Neuronal stem cell (in vitro differentiated cells): ENCODE measurements at regions not wholly inside any gene's neighbourhood (a gene's known extent, or its start where the extent isn't known, plus 50 kb on each side); places are given as distances from the start of the nearest gene placed in this dataset.
A peak's percentile ranks its signal among the peaks of the same experiment; 100 is the strongest.

Experiments used
- DNase-seq: peaks from one replicate; pipeline ENCODE4 v3.0.0-alpha.2; 2013; ENCODE audit warnings: low spot score
- H2AFZ ChIP-seq: one replicate; pipeline ENCODE4 v1.6.1; 2013; ENCODE audit warnings: mild to moderate bottlenecking, low read length, inconsistent platforms
- H2AK5ac ChIP-seq: 2 replicates; pipeline ENCODE4 v1.6.1; 2013; ENCODE audit warnings: low read depth, mild to moderate bottlenecking, inconsistent platforms, low read length, moderate library complexity, mixed read lengths
- H2BK120ac ChIP-seq: 2 replicates; pipeline ENCODE4 v1.6.1; 2013; ENCODE audit warnings: low read depth, mild to moderate bottlenecking, inconsistent platforms, low read length, moderate library complexity, mixed read lengths
- H2BK12ac ChIP-seq: one replicate; pipeline ENCODE4 v1.6.1; 2013; ENCODE audit warnings: low read length, inconsistent platforms
- H2BK15ac ChIP-seq: 2 replicates; pipeline ENCODE4 v1.6.1; 2013; ENCODE audit warnings: mild to moderate bottlenecking, low read length, inconsistent platforms, mixed read lengths
- H2BK5ac ChIP-seq: one replicate; pipeline ENCODE4 v1.6.1; 2013; ENCODE audit warnings: inconsistent platforms, mild to moderate bottlenecking, low read length, moderate library complexity
- H3K14ac ChIP-seq: one replicate; pipeline ENCODE4 v1.6.1; 2013; ENCODE audit warnings: low read length, inconsistent platforms
- H3K18ac ChIP-seq: 2 replicates; pipeline ENCODE4 v1.6.1; 2013; ENCODE audit warnings: low read length, inconsistent platforms
- H3K23ac ChIP-seq: 2 replicates; pipeline ENCODE4 v1.6.1; 2013; ENCODE audit warnings: low read depth, mild to moderate bottlenecking, mixed read lengths, low read length, inconsistent platforms; ENCODE audit not compliant: poor library complexity
- H3K27ac ChIP-seq: replicated peaks from 3 replicates; pipeline ENCODE4 v1.5.1; 2013; ENCODE audit warnings: low read length, inconsistent platforms
- H3K27me3 ChIP-seq, 3 experiments: 2 replicates each; pipeline ENCODE4 v1.6.1; 2013; ENCODE audit warnings: low read length in 3 of 3, mild to moderate bottlenecking in 2 of 3, inconsistent platforms in 1 of 3, low read depth in 1 of 3, mixed read lengths in 1 of 3, moderate library complexity in 1 of 3; ENCODE audit not compliant: control insufficient read depth in 3 of 3, insufficient read depth in 3 of 3
- H3K36me3 ChIP-seq, 2 donors: replicated peaks in 1 of 2; 2 replicates each; pipeline ENCODE4 v1.6.1; 2013; ENCODE audit warnings: low read length in 2 of 2; ENCODE audit not compliant: control insufficient read depth in 2 of 2, insufficient read depth in 2 of 2
- H3K4ac ChIP-seq: 2 replicates; pipeline ENCODE4 v1.6.1; 2013; ENCODE audit warnings: inconsistent platforms, mild to moderate bottlenecking, low read length, moderate library complexity
- H3K4me1 ChIP-seq, 2 donors: 1 replicate in 1 of 2; 2 replicates in 1 of 2; pipeline ENCODE4 v1.6.1; 2013; ENCODE audit warnings: low read length in 2 of 2, low read depth in 1 of 2; ENCODE audit not compliant: control insufficient read depth in 2 of 2, insufficient read depth in 1 of 2
- H3K4me2 ChIP-seq: one replicate; pipeline ENCODE4 v1.6.1; 2013; ENCODE audit warnings: mild to moderate bottlenecking, low read length, inconsistent platforms; ENCODE audit not compliant: insufficient read depth, poor library complexity, severe bottlenecking
- H3K4me3 ChIP-seq, 2 donors: 2 replicates each; pipeline ENCODE4 v1.5.1; 2013; ENCODE audit warnings: low read length in 2 of 2, mild to moderate bottlenecking in 2 of 2, inconsistent platforms in 1 of 2, moderate library complexity in 1 of 2
- H3K79me1 ChIP-seq: one replicate; pipeline ENCODE4 v1.6.1; 2013; ENCODE audit warnings: low read depth, mild to moderate bottlenecking, inconsistent platforms, low read length, moderate library complexity
- H3K9ac ChIP-seq: one replicate; pipeline ENCODE4 v1.6.1; 2013; ENCODE audit warnings: mild to moderate bottlenecking, low read depth, low read length, inconsistent platforms; ENCODE audit not compliant: poor library complexity
- H3K9me3 ChIP-seq, 2 donors: replicated peaks in 1 of 2; 2 replicates each; pipeline versions ENCODE3 to v1.6.1; 2013; ENCODE audit warnings: low read length in 2 of 2, mild to moderate bottlenecking in 2 of 2, inconsistent platforms in 1 of 2, low read depth in 1 of 2, mixed read lengths in 1 of 2, moderate library complexity in 1 of 2; ENCODE audit not compliant: control insufficient read depth in 2 of 2, insufficient read depth in 1 of 2
- H4K8ac ChIP-seq: one replicate; pipeline ENCODE4 v1.6.1; 2013; ENCODE audit warnings: low read depth, mild to moderate bottlenecking, inconsistent platforms, low read length, moderate library complexity
- H4K91ac ChIP-seq: one replicate; pipeline ENCODE4 v1.6.1; 2013; ENCODE audit warnings: low read length, low read depth, mild to moderate bottlenecking, inconsistent platforms; ENCODE audit not compliant: poor library complexity
- WGBS, 2 donors: extraction: QIAGEN DNeasy Blood & Tissue Kit; methylation state at CpG; one replicate each; pipeline ENCODE4 v1.1.7; 2013; ENCODE audit warnings: missing lambda C conversion rate in 2 of 2, mixed read lengths in 1 of 2; ENCODE audit not compliant: insufficient read length in 2 of 2, insufficient replicate concordance in 1 of 2; ENCODE audit errors: extremely low coverage in 2 of 2; 5-methylcytosine and 5-hydroxymethylcytosine counted together

DNA sequence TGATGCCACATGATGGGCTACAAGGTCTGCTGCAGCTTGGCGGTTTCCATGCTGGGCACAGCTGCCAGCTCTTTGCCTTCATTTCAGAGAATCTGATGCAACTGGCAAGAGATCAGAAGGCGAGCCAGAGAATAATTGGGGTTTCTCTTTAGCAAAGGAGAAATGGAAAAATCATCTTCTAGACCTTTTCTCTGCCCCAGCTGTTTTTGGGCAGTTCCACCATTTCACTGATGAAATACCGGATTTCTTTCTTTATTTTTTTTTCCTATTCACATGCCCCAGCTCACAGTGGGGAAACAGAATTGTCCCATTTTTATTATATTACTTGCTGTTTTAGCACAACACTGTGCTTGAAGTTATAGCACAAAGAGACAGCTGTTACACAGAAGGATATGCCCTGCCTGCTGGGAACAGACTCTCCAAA, 439.3 kb upstream of the GOT2 start:
- Histone ChIP-seq H3K4me3 (no peak overlapping the region), H2AK5ac (no peak overlapping the region), H3K27me3 (no peaks in the 10 kb centered on the region), H3K79me1 (no peaks in the 10 kb centered on the region), H3K27ac (no peak overlapping the region), H3K14ac (no peak overlapping the region), H2BK5ac (no peak overlapping the region), H3K9ac (no peak overlapping the region), H3K18ac (no peak overlapping the region), H2BK12ac (no peak overlapping the region), H3K4me2 (no peak overlapping the region), H4K8ac (no peak overlapping the region), H3K36me3 (no peaks in the 10 kb centered on the region), H4K91ac (no peak overlapping the region), H2BK120ac (no peak overlapping the region), H3K4ac (no peak overlapping the region), H3K4me1 (no peaks in the 10 kb centered on the region), H3K23ac (no peak overlapping the region), H3K9me3 (no peaks in the 10 kb centered on the region), H2AFZ (no peak overlapping the region), H2BK15ac (no peak overlapping the region)
- no CpG with 5 or more reads among the region's 3 CpGs for WGBS, 2 donors
- DNase-seq: no peak

DNA sequence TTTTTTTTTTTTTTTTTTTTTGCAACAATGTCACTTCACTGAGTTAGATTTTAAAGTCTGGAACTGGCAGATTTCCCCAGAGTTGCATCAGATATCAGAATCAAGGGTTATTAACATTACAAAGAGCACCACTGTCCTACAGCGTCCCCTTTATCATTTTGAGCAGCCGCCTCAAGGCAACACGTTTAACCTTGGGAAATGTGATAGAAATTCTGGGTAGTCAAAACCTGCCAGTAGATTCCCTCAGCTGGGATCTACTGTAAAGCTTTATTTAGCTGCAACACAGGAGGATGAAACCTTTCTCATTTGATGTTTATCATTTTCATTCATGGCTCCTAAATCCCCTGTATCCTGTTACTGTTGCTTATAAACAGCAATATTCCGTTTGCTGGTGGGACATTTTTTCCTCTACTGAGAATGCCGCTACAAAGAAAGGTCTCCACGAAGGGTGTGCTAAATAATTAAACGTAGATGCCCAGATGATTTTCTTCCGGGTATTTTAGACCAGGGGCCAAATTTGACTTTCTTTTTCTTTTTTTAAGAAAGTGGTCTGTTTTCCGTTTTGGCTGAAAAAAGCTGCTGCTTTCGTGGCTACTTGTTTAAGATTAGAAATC, 436.1 kb upstream of the GOT2 start:
- Histone ChIP-seq H3K27me3 (no peaks in the 10 kb centered on the region), H2BK15ac (no peak overlapping the region), H3K4me1 (no peaks in the 10 kb centered on the region)

DNA sequence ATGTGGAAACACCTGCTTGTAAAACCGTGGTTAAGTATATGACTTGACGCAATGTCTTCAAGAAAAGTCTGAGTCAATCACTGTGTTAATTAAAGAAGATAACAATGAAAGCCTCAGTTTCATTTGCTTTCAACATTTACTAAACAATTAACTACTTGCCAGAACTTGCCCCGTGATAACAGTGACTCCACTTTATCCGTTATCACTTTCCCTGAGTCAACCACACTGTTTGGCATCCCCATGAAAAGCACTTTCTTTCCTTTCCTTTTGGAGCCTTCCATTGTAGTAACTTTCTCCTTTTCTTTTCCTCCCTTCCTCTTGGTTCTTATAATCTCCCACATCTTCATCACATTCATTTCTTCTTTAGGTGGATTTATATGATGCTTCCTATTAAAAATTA, 435.1 kb upstream of the GOT2 start:
- Histone ChIP-seq H4K91ac (no peak overlapping the region), H3K27ac (no peak overlapping the region)
- no CpG with 5 or more reads among the region's 4 CpGs for WGBS, 2 donors

More for the DNA sequence above, 436.1 kb upstream of the GOT2 start:
- Histone ChIP-seq H2AK5ac (no peak overlapping the region), H3K9me3 (no peaks in the 10 kb centered on the region), H3K23ac (no peak overlapping the region), H3K27ac (no peak overlapping the region), H3K14ac (no peak overlapping the region), H2BK12ac (no peak overlapping the region), H3K4me2 (no peak overlapping the region), H2BK5ac (no peak overlapping the region), H3K79me1 (no peaks in the 10 kb centered on the region), H3K4ac (no peak overlapping the region), H2AFZ (peak overlapping the region; percentile 4), H3K4me3 (no peak overlapping the region), H3K36me3 (no peaks in the 10 kb centered on the region), H3K9ac (no peak overlapping the region), H4K91ac (no peak overlapping the region), H2BK120ac (no peak overlapping the region), H3K18ac (no peak overlapping the region), H4K8ac (no peak overlapping the region)
- DNase-seq: no peak
- WGBS, 2 donors: no CpG with 5 or more reads among the region's 10 CpGs

DNA sequence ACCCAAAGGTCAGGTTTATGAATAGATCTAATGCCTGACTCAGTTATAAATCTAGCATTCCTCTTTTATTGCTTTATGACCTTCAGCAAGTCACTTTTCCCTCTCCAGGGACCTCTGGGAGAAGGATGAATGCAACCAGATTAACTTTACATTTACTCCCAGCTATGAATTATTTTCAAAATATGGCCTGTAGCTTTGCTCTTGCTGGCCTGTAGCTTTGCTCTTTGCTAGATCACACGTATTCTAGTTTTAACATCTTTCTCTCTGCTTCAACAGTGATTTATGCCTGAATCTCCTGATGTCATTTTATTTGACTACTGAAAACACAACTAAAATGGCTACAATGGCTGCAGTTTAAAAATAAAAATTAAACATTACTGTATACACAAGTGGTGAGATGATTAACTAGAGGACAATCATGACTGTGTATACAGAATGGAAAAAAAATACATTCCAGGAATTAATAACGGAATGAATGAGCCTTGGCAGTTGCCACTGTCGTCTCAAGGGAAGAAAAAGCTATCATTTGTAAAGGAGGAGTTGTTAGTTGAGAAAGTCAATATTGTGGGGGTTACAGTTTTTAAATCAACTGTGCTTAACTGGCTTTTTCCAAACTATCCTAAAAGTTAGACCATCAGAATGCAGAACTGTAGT, 434.5 kb upstream of the GOT2 start:
- Histone ChIP-seq H3K79me1 (no peaks in the 10 kb centered on the region), H3K4me1 (no peaks in the 10 kb centered on the region), H3K18ac (no peak overlapping the region), H3K4me3 (no peak overlapping the region), H2BK5ac (no peak overlapping the region), H3K14ac (no peak overlapping the region), H3K9ac (no peak overlapping the region), H3K27ac (no peak overlapping the region), H3K36me3 (no peaks in the 10 kb centered on the region), H3K23ac (no peak overlapping the region), H4K91ac (no peak overlapping the region), H3K9me3 (no peaks in the 10 kb centered on the region), H2AFZ (no peak overlapping the region), H2BK120ac (no peak overlapping the region), H2BK15ac (no peak overlapping the region), H4K8ac (no peak overlapping the region), H2AK5ac (no peak overlapping the region), H2BK12ac (no peak overlapping the region), H3K4ac (no peak overlapping the region), H3K4me2 (no peak overlapping the region), H3K27me3 (no peaks in the 10 kb centered on the region)
- WGBS, 2 donors: no CpG with 5 or more reads among the region's 3 CpGs
- DNase-seq: no peak

More for the DNA sequence above, 435.1 kb upstream of the GOT2 start:
- Histone ChIP-seq H3K79me1 (no peaks in the 10 kb centered on the region), H3K23ac (no peak overlapping the region), H2AFZ (no peak overlapping the region), H2BK120ac (no peak overlapping the region), H3K18ac (no peak overlapping the region), H3K4me2 (no peak overlapping the region), H3K4me1 (no peaks in the 10 kb centered on the region), H2BK12ac (no peak overlapping the region), H4K8ac (no peak overlapping the region), H3K27me3 (no peaks in the 10 kb centered on the region), H2BK15ac (no peak overlapping the region), H3K4ac (no peak overlapping the region), H3K9me3 (no peaks in the 10 kb centered on the region), H3K14ac (no peak overlapping the region), H3K4me3 (no peak overlapping the region), H3K36me3 (no peaks in the 10 kb centered on the region), H2BK5ac (no peak overlapping the region), H2AK5ac (no peak overlapping the region), H3K9ac (no peak overlapping the region)
- no peak for DNase-seq
